Breast epithelium (tissue), 3 donors: ENCODE measurements at regions not wholly inside any gene's neighbourhood (a gene's known extent, or its start where the extent isn't known, plus 50 kb on each side); places are given as distances from the start of the nearest gene placed in this dataset.

Source experiments
- POLR2A ChIP-seq: fragments of 450-650 bp; IDR thresholded peaks from one replicate; pipeline ENCODE4 v1.6.1; 2016; ENCODE audit warnings: antibody characterized with exemption, mild to moderate bottlenecking, moderate library complexity
- POLR2AphosphoS5 ChIP-seq, 3 donors: sonication (generic); formaldehyde crosslinking; IDR thresholded peaks; one replicate each; pipeline ENCODE4 v1.6.1; 2017; ENCODE audit warnings: antibody characterized with exemption in 3 of 3
- TF ChIP-seq, protein P1 (sequence below), 3 donors: fragments of 450-650 bp; IDR thresholded peaks; one replicate each; pipeline ENCODE4 v1.5.1; 2016 to 2017; ENCODE audit warnings: antibody characterized with exemption in 3 of 3, mild to moderate bottlenecking in 3 of 3, moderate library complexity in 3 of 3

DNA sequence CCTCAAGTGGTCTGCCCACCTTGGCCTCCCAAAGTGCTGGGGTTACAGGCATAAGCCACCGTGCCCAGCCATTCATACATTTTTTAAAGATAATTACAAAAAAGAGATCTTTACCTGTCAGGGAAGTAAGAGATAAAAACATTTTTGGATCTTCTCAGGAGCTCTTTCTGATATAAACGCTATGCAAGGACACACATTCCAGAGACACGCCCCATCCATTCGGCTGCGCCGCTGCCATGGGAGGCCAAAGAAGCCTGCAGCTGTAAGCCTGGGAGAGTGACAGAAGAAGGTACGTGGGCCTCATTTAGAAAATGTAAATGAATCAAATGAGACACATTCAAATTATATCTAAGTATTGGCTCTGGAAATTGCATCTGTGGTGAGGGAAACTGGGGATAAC, 85.3 kb downstream of the LYZL1 start:
- TF ChIP-seq, protein P1, sequence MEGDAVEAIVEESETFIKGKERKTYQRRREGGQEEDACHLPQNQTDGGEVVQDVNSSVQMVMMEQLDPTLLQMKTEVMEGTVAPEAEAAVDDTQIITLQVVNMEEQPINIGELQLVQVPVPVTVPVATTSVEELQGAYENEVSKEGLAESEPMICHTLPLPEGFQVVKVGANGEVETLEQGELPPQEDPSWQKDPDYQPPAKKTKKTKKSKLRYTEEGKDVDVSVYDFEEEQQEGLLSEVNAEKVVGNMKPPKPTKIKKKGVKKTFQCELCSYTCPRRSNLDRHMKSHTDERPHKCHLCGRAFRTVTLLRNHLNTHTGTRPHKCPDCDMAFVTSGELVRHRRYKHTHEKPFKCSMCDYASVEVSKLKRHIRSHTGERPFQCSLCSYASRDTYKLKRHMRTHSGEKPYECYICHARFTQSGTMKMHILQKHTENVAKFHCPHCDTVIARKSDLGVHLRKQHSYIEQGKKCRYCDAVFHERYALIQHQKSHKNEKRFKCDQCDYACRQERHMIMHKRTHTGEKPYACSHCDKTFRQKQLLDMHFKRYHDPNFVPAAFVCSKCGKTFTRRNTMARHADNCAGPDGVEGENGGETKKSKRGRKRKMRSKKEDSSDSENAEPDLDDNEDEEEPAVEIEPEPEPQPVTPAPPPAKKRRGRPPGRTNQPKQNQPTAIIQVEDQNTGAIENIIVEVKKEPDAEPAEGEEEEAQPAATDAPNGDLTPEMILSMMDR (IDR thresholded peaks at IDR 0.05): no peak
- TF ChIP-seq POLR2A (no peak), POLR2AphosphoS5 (IDR thresholded peaks at IDR 0.05) (no peak)
